ENCODE measurements at regions not wholly inside any gene's neighbourhood (a gene's known extent, or its start where the extent isn't known, plus 50 kb on each side); places are given as distances from the start of the nearest gene placed in this dataset.

GRCh38 chr13:73956795-73957408 is 177.3 kb downstream of the KLF12 start:
- TF ChIP-seq CTCF (IDR thresholded peaks at IDR 0.05; ENCODE audit: poor library complexity, severe bottlenecking): no peak
- no peaks in the 10 kb centered on the region for H3K27me3 ChIP-seq (ENCODE audit: insufficient read depth, poor library complexity, severe bottlenecking)
- H3K4me1 ChIP-seq (ENCODE audit: insufficient read depth, poor library complexity, severe bottlenecking): peaks cover 11% of the 10 kb centered on the region
- no peak overlapping the region for H3K27ac ChIP-seq (ENCODE audit: poor library complexity, severe bottlenecking)
- H3K9me3 ChIP-seq (ENCODE audit: severe bottlenecking): no peaks in the 10 kb centered on the region
- H3K4me3 ChIP-seq (ENCODE audit: severe bottlenecking): no peak overlapping the region
- no peak for ATAC-seq (ENCODE audit: low read depth)
- H3K36me3 ChIP-seq (ENCODE audit: low read depth): no peaks in the 10 kb centered on the region
- DNase-seq (ENCODE audit: low spot score): no peak

GRCh38 chr13:73955977-73956500 is 178.2 kb downstream of the KLF12 start:
- no peak for TF ChIP-seq CTCF (IDR thresholded peaks at IDR 0.05; ENCODE audit: poor library complexity, severe bottlenecking)
- peaks cover 10% of the 10 kb centered on the region for H3K4me1 ChIP-seq (ENCODE audit: insufficient read depth, poor library complexity, severe bottlenecking)
- no peaks in the 10 kb centered on the region for H3K36me3 ChIP-seq (ENCODE audit: low read depth)
- DNase-seq (ENCODE audit: low spot score) (no peak), ATAC-seq (ENCODE audit: low read depth) (no peak)
- H3K27me3 ChIP-seq (ENCODE audit: insufficient read depth, poor library complexity, severe bottlenecking): no peaks in the 10 kb centered on the region
- H3K4me3 ChIP-seq (ENCODE audit: severe bottlenecking): no peak overlapping the region
- H3K9me3 ChIP-seq (ENCODE audit: severe bottlenecking): no peaks in the 10 kb centered on the region
- no peak overlapping the region for H3K27ac ChIP-seq (ENCODE audit: poor library complexity, severe bottlenecking)

DNA sequence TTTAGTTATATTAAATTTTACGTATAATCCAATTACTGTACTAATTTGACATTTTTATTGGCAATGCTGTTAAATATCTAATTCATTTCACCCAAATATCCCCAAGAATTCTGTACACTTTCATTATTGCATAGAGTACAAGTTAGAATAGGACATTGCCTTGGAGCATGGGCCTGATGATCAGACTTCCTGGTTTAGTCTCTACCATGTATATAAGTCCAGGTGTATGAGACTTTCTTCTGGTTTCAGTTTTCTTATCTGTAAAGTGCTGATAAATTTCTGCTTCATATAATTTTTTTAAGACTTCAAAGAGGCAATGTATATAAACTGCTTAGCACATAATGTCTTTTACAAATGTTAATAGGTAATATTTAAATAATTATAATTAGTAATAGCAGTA is 179.4 kb downstream of the KLF12 start:
- Histone ChIP-seq H3K27me3 (ENCODE audit: insufficient read depth, poor library complexity, severe bottlenecking) (no peaks in the 10 kb centered on the region), H3K9me3 (ENCODE audit: severe bottlenecking) (no peaks in the 10 kb centered on the region), H3K27ac (ENCODE audit: poor library complexity, severe bottlenecking) (no peak overlapping the region), H3K4me1 (ENCODE audit: insufficient read depth, poor library complexity, severe bottlenecking) (peaks cover 5% of the 10 kb centered on the region), H3K36me3 (ENCODE audit: low read depth) (no peaks in the 10 kb centered on the region), H3K4me3 (ENCODE audit: severe bottlenecking) (no peak overlapping the region)
- no peak for TF ChIP-seq CTCF (IDR thresholded peaks at IDR 0.05; ENCODE audit: poor library complexity, severe bottlenecking)
- ATAC-seq (ENCODE audit: low read depth) (no peak), DNase-seq (ENCODE audit: low spot score) (no peak)

- H3K9me3 ChIP-seq (ENCODE audit: severe bottlenecking): no peaks in the 10 kb centered on the region
- H3K4me3 ChIP-seq (ENCODE audit: severe bottlenecking): no peak overlapping the region
- DNase-seq (ENCODE audit: low spot score) (no peak), ATAC-seq (ENCODE audit: low read depth) (no peak)
- TF ChIP-seq CTCF (IDR thresholded peaks at IDR 0.05; ENCODE audit: poor library complexity, severe bottlenecking): no peak
- H3K36me3 ChIP-seq (ENCODE audit: low read depth): no peaks in the 10 kb centered on the region
- no peak overlapping the region for H3K27ac ChIP-seq (ENCODE audit: poor library complexity, severe bottlenecking)
- H3K4me1 ChIP-seq (ENCODE audit: insufficient read depth, poor library complexity, severe bottlenecking): no peaks in the 10 kb centered on the region
- no peaks in the 10 kb centered on the region for H3K27me3 ChIP-seq (ENCODE audit: insufficient read depth, poor library complexity, severe bottlenecking)
Measured at GRCh38 chr13:73952648-73953047, 181.6 kb downstream of the KLF12 start.

DNA sequence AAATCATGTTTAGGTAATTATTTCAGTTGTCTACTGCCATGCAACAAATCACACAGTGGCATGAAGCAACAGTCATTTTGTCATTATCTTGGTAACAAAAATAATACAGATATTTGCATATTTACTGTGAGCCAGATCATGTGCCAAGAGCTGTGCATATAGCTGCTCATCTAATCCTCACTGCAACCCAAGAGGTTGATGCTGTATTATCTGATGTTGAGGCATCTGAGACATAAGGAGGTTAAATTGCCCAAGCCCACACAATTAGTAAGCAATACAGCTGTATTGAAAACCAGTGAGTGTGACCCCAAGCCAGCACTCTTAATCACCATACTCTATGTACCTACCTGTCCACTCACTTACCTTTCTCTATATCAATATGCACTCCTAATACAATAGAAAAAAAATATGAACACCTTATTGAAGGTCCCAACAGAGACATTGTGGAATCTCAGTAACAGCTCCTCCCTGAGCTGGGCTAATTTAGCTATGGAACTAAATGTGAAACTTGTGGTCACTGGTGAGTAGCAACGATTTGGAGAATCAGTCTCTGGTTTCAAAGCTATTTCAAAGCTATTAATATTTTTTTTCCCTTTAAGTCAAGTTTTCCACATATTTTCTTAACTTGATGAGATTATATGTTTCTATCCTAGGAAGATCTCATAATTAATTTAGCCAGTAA is 185.2 kb downstream of the KLF12 start:
- H3K36me3 ChIP-seq (ENCODE audit: low read depth): no peaks in the 10 kb centered on the region
- H3K4me3 ChIP-seq (ENCODE audit: severe bottlenecking): no peak overlapping the region
- H3K4me1 ChIP-seq (ENCODE audit: insufficient read depth, poor library complexity, severe bottlenecking): no peaks in the 10 kb centered on the region
- no peaks in the 10 kb centered on the region for H3K9me3 ChIP-seq (ENCODE audit: severe bottlenecking)
- no peak for TF ChIP-seq CTCF (IDR thresholded peaks at IDR 0.05; ENCODE audit: poor library complexity, severe bottlenecking)
- no peak overlapping the region for H3K27ac ChIP-seq (ENCODE audit: poor library complexity, severe bottlenecking)
- DNase-seq (ENCODE audit: low spot score) (no peak), ATAC-seq (ENCODE audit: low read depth) (no peak)
- H3K27me3 ChIP-seq (ENCODE audit: insufficient read depth, poor library complexity, severe bottlenecking): no peaks in the 10 kb centered on the region
